Activated T-cell treated with anti-CD3 and anti-CD28 coated beads for 4 hours (primary cell): ENCODE measurements at regions not wholly inside any gene's neighbourhood (a gene's known extent, or its start where the extent isn't known, plus 50 kb on each side); places are given as distances from the start of the nearest gene placed in this dataset.
"Not testable (repeated sequence)": the region's sequence is repeated elsewhere in the genome, so short reads cannot be mapped to it uniquely, and the experiment has no call there.

Experiments
- DNase-seq: peaks from one replicate; pipeline ENCODE4 v3.0.0-alpha.2; 2020

DNA sequence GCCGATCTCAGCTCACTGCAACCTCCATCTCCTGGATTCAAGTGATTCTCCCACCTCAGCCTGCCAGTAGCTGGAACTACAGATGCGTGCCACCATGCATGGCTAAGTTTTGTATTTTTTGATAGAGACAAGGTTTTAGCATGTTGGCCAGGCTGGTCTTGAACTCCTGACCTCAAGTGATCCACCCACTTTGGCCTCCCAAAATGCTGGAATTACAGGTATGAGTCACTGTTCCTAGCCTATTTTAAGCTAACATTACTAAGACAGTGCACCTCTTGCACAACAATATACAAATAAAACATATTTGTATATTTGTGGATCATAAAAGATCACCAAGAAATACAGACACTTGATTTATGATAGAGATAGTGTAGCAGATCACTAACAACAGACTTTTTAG, 139.1 kb downstream of the DUSP10 start:
- no peak for DNase-seq

DNA sequence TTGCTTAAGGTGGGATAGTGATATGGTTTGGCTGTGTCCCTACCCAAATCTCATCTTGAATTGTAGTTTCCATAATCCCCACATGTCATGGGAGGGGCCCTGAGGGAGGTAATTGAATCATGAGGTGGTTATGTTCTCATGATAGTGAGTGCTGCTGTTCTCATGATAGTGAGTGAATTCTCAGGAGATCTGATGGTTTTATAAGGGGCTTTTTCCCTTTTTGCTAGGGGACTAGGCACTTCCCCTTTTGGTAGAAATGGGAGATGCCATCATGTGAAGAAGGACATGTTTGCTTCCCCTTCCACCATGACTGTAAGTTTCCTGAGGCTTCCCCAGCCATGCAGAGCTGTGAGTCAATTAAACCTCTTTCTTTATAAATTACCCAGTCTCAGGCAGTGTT, 137.5 kb downstream of the DUSP10 start:
- DNase-seq: not testable (repeated sequence)

DNA sequence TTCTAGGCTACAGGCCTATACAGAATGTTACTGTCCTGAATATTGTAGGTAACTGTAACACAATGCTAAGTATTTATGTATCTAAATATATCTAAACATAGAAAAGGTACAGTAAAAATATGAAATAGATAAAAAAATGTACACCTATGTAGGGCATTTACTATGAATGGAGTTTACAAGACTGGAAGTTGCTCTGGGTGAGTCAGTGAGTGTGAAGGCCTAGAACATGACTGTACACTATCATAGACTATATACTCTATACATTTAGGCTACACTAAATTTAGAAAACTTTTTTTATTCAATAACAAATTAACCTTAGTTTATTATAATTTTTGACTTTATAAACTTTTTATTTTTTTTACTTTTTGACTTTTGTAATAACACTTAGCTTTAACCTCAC, 136.9 kb downstream of the DUSP10 start:
- no peak for DNase-seq

GRCh38 chr1:221605569-221605968, 136.3 kb downstream of the DUSP10 start:
- DNase-seq: no peak

- DNase-seq: no peak
Observed at GRCh38 chr1:221606256-221606655, 135.6 kb downstream of the DUSP10 start.

DNA sequence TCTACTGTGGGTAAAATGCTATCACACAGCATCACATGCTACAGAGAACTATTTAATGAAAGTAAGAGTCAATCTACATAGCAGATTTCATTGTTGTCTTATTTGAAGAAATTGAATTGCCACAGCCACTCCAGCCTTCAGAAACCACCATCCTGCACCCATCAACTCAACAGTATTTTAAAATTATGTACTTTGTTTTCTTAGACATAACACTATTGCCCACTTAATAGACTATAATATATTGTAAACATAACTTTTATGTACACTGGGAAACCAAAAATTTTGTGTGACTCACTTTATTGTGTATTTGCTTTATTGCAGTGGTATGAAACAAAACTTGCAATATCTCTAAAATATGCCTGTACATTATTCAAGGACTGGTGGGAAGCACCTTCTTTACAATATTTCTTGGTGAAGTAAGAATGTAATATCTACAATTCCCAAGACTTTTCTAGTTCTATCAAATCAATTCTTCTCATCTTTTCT, 133.0 kb downstream of the DUSP10 start:
- no peak for DNase-seq

DNA sequence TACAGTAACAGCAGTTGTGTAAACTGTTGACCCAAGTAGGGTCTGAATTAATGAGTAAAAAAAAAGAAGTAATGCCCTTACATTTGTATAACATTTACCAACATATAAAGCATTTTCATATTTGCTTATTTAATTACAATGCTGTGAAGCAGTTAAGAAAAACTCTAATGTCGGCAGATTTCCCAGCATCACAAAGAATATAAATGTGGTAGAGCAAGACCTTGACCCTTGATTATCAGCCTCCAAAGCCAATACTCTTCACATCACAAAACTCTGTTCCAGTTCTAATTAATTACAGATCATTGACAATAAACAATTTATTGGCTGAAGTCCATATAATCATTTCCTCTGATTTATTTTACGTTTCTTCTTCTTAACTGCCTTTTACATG, 130.2 kb downstream of the DUSP10 start:
- DNase-seq: no peak

DNA sequence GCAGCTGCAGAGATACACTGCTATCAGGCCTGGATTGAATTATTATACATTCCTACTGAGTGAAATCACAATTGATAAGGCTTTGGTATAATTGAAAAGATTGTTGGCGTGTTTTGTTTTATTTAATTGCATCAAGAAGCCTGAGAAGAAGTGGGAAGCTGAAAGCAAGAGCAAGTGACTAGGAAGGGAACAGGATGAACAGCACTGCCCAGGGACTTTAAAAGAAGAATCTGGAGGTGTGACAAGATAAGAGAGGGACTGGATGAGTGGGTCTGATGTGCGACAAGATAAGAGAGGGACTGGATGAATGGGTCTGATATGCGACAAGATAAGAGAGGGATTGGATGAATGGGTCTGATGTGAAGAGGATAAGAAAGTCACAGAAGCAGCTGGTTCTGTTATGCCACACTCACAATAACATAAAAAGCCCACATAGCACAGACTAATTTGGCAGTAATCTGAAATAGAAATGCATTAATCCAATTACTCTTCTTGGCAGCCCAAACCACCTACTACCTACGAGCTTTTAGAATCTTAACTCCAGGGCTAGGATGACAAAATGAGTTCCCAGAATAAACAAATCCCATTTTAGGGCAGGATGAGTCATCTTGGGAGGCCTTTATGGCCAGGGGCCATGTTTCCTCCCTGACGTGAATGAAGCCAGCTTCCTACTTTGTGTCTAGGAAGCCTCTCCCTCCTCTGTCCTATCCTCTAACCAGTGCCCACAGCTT, 129.7 kb downstream of the DUSP10 start:
- no peak for DNase-seq

GRCh38 chr1:221620437-221621384, 121.2 kb downstream of the DUSP10 start:
- DNase-seq: no peak

- DNase-seq: no peak
Observed at GRCh38 chr1:221621683-221622082, 120.2 kb downstream of the DUSP10 start.

- DNase-seq: no peak
Observed at GRCh38 chr1:221622389-221622788, 119.5 kb downstream of the DUSP10 start.

GRCh38 chr1:221625026-221625425, 116.9 kb downstream of the DUSP10 start:
- DNase-seq: no peak

GRCh38 chr1:221626041-221626440, 115.8 kb downstream of the DUSP10 start:
- no peak for DNase-seq

GRCh38 chr1:221630236-221630635, 111.7 kb downstream of the DUSP10 start:
- DNase-seq: no peak

- DNase-seq: no peak
Observed at GRCh38 chr1:221631556-221631955, 110.3 kb downstream of the DUSP10 start.

DNA sequence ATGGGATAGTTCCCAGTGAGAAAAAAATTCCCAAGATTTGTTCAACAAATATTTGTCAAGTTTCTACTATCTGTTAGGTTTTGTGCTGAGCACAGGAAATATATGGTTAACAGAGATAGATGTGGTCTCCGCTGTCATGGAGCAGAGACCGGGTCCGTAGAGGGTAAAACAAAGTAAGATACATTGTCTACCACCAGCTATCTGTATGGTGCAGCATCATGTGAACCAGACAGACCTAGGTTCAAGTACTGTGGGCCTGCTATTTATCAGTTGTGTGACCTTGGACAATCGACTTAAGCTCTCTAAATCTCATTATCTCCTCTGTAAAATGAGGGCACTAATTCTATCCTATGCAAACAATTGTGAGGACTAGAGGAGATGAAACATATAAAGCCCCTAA, 109.8 kb downstream of the DUSP10 start:
- no peak for DNase-seq

DNA sequence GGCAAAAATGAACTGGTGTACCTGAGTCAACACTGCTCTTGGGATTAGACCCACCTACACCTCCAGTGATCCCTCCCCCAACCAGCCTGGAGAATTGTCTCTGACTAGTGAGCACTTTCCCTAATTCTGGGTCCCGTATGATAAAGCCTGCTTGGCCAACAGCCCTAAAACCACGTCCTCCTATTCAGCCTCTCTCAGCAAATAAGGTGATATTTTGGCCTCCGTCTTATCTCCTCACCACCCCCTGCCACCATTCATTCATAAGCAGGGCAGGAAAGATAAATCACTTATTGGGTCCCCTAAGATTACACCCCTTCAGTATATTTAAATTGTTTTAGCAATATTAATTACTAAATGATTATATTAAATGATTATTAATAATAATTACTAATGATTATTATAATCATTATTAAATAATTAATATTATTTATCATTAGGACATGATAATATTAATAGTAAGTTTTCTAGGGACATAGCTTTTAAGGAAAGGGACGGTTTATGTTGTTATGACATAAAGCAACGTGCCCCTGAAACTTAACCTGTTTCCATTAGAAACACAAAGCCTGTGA, 108.0 kb downstream of the DUSP10 start:
- DNase-seq: no peak

DNA sequence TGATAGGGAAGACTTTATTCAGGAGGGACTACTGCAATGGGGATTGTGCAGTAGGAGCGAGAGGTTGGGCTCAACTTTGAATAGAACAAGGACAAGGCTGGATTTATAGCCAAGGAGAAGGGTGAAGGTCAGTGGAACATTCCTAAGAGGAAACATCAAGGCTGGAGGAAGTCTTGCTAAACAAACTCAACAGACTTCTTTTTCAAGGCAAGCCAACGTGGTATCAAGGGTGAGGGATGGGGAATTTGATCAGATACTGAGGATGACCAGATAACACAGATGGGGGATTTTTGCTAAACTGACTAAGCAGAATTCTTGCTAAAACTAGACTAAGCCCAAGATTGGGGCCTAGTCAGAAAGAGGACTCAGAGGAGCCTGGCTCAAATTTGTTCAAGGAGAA, 107.3 kb downstream of the DUSP10 start:
- DNase-seq: no peak

DNA sequence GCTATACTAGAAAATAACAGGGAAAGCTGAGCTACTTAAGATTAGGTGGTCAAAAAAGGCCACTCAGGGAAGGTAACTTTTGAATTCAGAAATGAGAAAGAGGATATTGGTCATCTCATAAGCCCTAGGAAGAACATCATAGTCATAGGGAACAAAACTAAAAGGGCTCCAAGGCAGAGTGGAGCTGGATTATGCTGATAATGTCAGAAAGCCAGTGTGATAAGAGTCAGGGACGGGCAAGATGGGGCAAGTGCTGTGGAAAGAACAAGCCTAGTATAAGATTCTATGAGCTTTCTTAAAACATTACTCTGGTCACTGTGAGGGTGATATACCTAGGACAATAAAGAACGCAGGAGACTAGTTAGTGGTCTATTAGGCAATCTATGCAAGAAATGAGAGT, 106.6 kb downstream of the DUSP10 start:
- DNase-seq: no peak

GRCh38 chr1:221636096-221636495, 105.8 kb downstream of the DUSP10 start:
- DNase-seq: no peak

- no peak for DNase-seq
Observed at GRCh38 chr1:221636967-221637366, 104.9 kb downstream of the DUSP10 start.

DNA sequence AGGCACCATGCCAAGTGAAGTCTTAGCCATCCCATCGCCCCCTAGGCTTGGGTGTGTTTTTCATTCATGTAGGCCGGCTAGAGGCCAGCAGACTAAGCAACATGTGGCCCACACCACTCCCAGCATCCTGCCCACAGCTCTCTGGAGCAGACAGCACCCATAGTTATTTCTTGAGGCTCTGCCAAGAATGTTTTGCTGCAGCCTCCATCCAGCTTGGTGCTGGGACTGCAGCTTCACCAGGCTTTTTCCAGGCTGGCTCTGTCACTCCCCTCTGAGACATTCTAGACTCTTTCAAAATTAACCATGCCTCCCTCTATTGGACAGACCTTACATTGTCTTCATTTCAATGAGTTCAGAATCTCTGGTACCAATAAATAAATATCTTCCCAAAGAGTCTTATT, 104.2 kb downstream of the DUSP10 start:
- DNase-seq: no peak

DNA sequence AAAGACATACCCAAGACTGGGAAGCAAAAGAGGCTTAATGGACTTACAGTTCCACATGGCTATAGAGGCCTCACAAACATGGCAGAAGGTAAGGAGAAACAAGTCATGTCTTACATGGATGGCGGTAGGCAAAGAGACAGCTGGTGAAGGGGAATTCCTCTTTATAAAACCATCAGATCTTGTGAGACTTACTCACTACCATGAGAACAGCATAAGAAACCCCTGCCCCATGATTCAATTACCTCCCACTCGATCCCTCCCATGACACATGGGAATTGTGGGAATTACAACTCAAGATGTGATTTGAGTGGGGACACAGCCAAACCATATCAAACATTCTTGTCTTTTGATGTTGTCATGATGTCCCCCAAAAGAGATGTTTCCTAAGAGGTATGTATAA, 103.3 kb downstream of the DUSP10 start:
- no peak for DNase-seq

GRCh38 chr1:221641811-221642210, 100.1 kb downstream of the DUSP10 start:
- no peak for DNase-seq
